Hepatocyte (in vitro differentiated cells): ENCODE measurements at regions not wholly inside any gene's neighbourhood (a gene's known extent, or its start where the extent isn't known, plus 50 kb on each side); places are given as distances from the start of the nearest gene placed in this dataset.

Source experiments
- CTCF ChIP-seq: fragments of 200-600 bp; sonication (generic); IDR thresholded peaks from 2 replicates; pipeline ENCODE4 v1.5.1; 2016; ENCODE audit warnings: antibody characterized with exemption, mild to moderate bottlenecking; ENCODE audit not compliant: poor library complexity
- EZH2 ChIP-seq: fragments of 200-600 bp; sonication (generic); IDR thresholded peaks from 2 replicates; pipeline ENCODE4 v1.6.1; 2016; ENCODE audit warnings: antibody characterized with exemption, mild to moderate bottlenecking, borderline replicate concordance

GRCh38 chr9:27634879-27635278 lies 61.6 kb upstream of the C9orf72 start:
- no peak for TF ChIP-seq CTCF
- no peak for TF ChIP-seq EZH2
